ENCODE measurements at regions not wholly inside any gene's neighbourhood (a gene's known extent, or its start where the extent isn't known, plus 50 kb on each side); places are given as distances from the start of the nearest gene placed in this dataset.

DNA sequence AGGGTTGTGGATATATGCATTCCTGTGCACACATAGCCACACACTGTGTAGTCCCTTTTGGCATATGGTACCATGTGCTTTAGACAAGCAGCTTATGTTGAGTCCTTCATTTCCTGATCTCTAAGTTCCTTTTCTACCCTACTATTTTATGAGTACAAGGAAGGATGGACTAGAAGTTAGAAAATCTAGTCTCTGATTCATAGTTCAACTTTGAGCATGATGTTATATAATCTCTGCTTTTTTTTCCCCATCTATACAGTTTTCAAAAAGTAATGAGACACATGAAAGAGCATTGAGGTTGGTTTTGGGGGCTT, 123.6 kb downstream of the PLEKHG1 start:
- TF ChIP-seq, protein P1, sequence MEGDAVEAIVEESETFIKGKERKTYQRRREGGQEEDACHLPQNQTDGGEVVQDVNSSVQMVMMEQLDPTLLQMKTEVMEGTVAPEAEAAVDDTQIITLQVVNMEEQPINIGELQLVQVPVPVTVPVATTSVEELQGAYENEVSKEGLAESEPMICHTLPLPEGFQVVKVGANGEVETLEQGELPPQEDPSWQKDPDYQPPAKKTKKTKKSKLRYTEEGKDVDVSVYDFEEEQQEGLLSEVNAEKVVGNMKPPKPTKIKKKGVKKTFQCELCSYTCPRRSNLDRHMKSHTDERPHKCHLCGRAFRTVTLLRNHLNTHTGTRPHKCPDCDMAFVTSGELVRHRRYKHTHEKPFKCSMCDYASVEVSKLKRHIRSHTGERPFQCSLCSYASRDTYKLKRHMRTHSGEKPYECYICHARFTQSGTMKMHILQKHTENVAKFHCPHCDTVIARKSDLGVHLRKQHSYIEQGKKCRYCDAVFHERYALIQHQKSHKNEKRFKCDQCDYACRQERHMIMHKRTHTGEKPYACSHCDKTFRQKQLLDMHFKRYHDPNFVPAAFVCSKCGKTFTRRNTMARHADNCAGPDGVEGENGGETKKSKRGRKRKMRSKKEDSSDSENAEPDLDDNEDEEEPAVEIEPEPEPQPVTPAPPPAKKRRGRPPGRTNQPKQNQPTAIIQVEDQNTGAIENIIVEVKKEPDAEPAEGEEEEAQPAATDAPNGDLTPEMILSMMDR (conservative IDR thresholded peaks at IDR 0.05 in 1 of 2, IDR thresholded peaks at IDR 0.05 in 1 of 2; ENCODE audit: extremely low read depth in 1 of 2, insufficient read depth in 1 of 2, low read depth in 1 of 2, low read length in 2 of 2): no peak
- no peak for TF ChIP-seq EZH2 (IDR thresholded peaks at IDR 0.05; ENCODE audit: borderline replicate concordance, low read length)

Data from mammary epithelial cell (primary cell).